ENCODE measurements at regions not wholly inside any gene's neighbourhood (a gene's known extent, or its start where the extent isn't known, plus 50 kb on each side); places are given as distances from the start of the nearest gene placed in this dataset.

DNA sequence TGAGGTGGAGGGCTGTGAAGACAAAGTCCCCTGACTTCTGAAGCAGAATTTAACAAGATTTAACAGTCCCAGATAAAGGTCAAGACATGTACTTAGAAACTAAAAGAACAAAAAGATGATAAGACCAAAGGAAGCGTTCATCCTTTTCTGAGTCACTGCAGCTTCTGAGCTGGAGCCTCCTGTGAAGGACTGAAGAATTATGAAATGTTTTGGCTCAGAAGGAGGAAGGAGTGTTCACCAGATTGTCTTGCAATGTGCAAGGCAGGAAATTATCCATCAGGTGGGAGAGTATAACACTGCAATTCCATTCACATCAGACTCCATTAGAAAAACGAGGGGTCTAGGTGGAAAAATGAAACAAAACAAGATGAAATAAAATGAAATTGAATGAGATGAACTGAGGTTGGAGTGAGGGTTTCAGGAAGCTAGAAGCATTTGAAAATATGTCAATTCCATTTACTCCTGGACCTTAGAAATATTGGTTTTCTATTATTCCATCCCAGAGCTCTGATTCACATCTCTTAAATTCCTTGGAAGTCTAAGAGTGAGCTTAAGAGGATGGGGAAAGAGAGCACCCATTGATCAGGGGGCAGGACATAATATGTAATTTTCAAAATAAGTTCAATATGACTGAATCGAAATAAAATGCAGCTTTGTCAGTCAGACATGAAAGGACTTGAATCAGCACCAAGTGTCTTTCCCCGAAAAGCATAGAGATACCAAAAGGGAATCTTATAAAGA is 186.1 kb upstream of the LNX1 start:
- no peak for DNase-seq (ENCODE audit: low read depth)

DNA sequence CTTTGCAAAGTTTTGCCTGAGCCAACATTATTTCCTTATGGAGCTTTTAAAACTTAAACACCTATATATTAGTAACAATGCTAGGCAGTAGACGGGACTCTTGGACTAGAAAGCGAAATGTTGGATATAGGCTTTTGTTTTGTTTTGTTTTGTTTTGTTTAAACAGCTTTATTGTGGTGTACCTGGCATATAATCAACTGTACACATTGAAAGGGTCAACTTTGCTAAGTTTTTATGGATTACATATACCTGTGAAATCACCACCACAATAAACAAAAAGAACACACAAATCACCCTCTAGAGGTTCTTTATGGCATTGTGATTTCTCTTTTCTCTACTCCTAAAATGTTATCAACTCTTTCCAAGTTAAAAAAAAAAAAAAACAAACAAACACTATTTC is 184.9 kb upstream of the LNX1 start:
- DNase-seq (ENCODE audit: low read depth): no peak

DNA sequence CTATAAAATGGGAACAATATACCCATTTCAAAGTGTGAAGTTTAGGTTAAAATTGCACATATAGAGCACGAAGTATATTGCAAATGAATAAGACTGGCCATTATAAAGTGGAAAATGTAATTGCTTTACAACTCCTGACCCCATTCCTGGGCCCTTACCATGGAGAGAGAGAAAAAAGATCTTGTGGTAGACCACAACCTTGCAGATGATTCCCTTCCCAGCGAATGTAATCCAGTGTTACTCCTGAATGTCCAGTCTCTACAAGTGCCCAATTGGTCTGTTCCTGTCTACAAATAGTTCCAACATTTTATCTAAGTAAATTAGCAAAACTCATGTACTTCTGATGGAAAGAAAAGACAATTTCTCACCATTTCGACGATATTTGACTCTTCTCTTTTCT is 184.1 kb upstream of the LNX1 start:
- DNase-seq (ENCODE audit: low read depth): no peak

DNA sequence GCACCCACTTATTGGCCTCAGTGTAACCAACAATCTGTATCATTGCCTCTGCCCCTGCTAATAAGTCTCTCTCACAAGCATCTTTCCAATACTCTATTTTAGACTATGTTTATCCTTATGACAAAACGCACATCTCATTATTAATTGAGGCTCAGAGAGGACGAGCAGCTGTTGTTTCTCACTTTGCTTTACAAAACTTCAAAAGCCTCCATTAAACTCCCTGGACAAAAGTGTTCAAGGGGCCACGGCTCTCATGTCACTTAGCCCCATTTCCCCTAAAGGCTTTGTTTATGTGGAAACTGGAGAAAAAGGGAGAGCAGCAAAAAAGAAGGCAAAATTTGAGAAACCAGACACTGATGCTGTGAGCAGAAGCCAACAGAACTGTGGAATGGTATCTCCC is 180.0 kb upstream of the LNX1 start:
- DNase-seq (ENCODE audit: low read depth): no peak

DNA sequence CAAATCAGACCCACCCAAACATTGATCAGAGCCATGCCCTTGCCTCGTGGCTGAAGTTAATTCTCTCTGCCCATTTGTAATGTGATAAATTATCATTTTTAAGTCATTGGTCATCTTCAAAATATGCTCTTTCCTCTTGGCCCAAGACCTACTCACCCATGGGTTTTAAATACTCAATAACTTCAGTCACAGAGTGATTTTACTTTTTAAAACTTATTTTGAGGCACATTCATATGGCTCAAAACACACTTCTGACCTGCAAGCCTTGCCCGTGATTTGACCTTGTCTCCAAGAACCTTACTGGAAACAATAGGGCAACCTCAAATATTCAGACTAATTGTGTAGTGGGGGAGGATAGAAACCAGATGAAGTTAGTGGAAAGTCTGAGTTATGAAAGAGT is 176.2 kb upstream of the LNX1 start:
- no peak for DNase-seq (ENCODE audit: low read depth)

DNA sequence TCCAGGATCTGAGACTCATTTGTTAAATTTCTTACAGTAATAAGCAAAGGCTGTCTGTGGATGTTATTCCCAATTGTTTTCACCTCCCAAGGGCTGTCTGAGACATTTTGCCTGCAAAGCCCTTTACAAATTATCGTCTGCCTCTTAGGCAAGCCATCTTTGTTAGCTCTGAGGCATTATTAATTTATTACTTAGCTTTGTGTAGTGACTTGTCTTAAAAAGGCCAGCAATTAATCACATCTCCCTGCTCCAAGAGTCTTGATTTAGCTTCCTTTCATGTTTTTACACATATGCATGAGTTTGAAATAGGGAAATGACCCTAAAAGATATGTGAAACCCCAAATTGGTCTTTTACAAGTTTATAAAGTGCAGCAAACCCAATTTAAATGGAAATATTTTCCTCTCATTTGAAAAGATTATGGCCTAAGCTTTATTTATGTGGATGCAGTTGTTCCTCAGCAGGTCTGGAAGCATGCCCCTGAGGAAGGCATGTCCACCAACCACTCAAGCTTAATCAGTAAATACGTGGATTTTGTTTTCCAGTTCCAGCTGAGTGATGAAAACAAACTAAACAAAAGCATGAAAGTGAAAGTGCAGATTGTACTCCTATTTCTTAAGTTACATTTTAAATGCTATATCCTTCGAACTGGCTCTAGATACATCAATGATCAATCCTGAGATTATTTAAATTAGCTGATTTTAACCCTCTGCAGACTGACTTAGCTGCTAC is 173.6 kb upstream of the LNX1 start:
- DNase-seq (ENCODE audit: low read depth): no peak

DNA sequence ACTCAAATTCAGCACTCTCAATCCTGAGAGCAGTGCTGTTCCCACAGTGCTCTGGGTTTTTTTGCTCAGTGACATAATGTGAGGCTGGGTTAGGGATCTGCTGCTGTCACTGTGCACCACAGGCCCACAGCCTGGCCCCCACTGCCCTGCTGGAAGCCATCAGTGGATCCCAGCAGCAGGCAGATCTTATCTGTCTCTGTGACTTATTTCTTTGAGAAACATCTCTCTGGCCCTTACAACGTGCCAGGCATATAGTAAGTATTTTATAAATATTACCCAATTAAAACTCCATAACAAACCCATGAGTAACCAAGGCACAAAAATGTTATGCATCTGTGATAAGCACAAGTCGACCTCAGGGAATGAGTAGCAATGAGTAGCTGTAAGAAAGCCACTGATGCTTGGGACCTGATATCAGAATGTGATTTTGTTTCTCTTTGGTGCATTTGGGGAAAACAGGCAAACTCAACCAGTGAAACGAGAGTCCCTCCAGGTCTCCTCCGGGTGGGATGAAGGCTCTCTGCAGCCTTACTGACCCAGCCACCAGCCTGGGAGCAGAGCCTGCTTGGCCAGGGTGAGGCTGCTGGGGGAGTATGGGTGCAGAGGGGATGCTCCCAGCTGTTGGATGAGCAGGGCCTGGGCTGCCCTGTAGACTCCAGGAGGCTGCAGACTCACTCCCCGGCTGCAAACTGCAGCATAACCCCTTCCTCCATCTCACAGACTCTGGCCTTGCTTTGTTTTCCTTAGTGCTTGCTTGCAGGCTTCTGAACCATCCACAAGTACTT is 172.7 kb upstream of the LNX1 start:
- DNase-seq (ENCODE audit: low read depth): peak; percentile 1

DNA sequence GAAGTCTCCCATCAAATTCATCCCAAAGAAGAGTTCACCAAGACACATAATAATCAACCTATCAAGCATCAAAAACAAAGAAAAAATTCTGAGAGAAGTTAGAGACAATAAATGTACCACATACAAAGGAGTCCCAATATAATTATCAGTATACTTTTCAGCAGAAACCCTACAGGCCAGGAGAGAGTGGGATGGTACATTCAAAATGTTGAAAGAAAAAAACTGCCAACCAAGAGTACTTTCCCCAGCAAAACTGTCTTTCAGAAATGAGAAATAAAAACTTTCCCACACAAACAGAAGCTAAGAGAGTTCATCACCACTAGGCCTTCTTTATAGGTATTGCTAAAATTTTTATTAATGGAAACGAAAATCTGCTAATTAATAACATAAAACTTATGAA is 164.4 kb upstream of the LNX1 start:
- no peak for DNase-seq (ENCODE audit: low read depth)

DNA sequence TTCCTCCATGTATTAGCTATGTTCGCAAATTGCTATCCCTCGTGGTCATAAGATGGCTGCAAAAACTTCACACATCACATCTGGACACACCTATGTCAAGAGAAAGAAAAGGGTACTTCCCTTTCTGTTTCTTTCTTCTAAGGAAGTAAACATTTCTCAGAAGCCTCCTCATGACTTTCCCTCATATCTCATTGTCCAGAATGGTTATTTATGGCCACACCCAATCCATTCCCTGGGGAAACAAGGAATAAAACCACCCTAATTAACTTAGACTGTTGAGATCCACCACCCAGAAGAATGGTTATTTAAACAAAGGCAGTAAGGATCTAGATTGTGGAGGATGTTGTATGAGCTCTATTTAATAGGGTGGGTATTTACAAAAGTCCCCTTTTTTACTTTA is 160.8 kb upstream of the LNX1 start:
- DNase-seq (ENCODE audit: low read depth): no peak

DNA sequence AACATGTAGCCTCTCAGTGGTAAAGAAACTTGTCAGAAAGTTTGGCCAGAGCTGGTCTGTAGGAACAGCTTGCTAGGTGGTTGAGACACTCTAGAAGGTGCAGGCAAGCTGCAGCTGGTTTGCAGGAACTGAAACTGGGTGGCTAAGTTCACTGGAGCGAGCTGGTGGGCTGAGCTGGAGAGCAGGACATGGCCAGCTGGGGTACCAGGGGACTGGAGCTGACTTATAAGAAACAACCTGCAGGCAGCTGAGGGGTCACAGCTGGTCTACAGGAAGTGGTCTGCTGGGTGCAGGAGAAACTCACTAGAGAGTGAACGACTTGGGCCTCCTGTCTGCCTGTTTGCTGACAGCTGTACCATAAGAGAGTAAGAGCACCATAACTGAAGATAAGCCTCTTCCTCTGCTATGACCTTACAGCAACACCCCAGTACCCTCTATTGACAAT is 157.1 kb upstream of the LNX1 start:
- DNase-seq (ENCODE audit: low read depth): no peak

DNA sequence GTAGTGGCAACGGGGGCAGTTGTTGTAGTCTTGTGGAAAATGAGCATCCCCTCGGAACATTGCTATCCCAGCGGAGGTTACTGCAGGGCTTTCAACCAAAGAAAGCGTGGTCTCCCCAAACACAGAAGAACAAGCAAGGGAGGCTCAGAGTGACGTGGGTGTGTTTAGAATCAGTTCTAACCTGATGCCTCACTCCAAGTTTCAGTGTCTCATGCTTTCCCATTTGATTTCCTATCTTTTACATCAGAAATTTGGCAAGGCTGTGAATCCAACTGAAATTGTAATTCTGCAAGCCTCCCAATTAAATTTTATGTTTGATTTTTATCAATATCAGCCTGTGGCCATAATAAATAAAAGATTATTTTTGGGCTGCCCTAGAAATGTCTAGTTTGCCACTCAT is 156.1 kb upstream of the LNX1 start:
- no peak for DNase-seq (ENCODE audit: low read depth)

DNA sequence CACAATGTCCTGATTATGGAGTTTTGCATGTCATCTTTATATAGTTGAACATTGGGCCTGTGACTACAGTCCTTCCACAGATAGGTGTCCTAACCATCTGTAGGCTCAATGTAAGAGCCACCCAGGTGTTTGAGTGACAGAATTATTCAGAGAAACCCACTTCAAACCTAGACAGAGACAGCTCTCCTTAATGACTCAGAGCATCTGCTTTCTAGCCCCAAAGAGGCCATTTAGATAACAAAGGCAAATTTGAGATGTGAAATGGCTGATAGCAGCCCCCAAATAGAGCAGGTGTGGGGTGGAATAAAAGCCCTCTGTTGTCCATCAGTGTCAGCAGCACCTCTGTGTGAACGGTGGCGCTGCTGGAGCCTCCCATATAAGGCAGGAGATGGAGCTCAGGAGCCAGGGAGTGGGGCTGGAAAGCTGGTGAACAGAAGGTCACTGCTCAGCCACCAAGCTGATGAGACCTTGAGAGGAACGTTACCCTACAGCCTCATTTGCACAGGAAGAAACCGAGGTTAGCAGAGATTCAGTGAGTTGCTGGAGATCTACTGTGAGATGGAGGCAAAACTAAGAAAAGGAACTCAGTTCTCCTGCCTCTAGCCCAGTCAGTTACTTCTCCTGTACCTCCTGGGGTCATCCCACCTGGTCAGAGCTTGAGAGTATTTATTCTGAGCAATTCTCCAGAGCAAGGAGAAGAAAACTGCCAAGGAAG is 153.3 kb upstream of the LNX1 start:
- DNase-seq (ENCODE audit: low read depth): no peak

DNA sequence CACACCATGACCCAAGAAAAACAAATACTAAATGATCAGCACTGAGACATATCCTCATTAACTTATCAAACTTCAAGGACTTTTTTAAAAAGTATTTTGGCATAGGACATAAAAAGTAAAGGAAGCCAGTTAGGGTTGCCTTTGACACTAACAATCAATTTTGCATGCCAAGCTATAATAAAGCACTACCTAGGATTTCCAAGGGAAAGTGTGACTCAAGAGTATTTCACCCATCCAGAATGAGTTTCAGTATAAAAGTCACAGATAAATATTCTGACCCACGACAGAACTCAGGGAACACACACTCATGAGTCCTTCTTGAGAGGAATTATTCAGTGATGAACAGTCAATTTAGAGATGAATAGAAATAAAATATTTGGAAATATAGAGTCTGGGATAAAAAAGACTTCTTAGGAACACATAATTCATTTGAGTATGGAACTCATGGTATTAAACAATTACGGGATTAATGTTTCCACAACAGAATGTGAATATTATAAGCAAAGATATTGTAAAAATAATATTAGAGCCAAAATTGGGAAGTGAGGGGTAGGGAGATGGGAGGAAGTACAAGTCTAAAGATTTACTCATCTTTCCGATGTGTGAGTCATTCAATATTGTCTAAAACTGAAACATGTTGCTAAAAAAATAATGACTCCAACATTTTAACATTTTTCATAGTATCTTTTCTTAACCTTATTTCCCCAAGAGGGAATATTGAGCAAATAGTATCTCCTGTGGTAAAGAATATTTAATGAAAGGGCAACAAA is 143.5 kb upstream of the LNX1 start:
- no peak for DNase-seq (ENCODE audit: low read depth)

DNA sequence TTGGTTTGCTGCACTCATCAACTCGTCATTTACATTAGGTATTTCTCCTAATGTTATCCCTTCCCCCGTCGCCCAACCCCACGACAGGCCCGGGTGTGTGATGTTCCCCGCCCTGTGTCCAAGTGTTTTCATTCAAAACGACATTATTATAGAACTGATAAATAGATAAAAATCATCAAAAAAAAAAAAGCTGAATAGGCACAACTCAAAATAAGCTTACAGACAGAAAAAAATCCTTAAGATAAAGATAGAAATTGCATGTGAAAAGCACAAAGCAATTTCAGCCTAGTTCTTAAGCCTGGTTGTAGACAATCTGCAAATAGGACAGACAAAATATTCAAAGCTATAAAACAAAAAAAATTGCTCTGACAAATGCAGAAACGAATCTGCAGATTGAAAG is 142.9 kb upstream of the LNX1 start:
- DNase-seq (ENCODE audit: low read depth): no peak

DNA sequence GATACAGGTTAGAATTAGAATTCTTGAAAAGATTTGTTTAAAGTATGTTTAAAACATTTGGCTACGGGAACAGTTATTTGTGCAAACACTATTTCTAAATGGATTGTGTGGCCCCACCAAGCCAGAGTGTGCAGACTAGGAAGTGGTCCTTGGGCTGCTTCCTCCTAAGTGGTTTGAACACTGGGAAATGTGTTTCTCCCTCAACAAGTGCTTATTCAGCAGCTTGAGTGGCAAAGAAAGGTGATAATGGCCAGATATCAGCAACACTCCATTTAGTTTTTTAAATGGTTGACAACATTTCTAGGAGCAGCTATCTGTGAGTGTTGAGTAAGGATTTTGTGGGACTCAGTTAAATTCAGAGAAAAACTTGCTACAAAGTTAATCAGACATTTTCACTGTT is 141.4 kb upstream of the LNX1 start:
- no peak for DNase-seq (ENCODE audit: low read depth)

DNA sequence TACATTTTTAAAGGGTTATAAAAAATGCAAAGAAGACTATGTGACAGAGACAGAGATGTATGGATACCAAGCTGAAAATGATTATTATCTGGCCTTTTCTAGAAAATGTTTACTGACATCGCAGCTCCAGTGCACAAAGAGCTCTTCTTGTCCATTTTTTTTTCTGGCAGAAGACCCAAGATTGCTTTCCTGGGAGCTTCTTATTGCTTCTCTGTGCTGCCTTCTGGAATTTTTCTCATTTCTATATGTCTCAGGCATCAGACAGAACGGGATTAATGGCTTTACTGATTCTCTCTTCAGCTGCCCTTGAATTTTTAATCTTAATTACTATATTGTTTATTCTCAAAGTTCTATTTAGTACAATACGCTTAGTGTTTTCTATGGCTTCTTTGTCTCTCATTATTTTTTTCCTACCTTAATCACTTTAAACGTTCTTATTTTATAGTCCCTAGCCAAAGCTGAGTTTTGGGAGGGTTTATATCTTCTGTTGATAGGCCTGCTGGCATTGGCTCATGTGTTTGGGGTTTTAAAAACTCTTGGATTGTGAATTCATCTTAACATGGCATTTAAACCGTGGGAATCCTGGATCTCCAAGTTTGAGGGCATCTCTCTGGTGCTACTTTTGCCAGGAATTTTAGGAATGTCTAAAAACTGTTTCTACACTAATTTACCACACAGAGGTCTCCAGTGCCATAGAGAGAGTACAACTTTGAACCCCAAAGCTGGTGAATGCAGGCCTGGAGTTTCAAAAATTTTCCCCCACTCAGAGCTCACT is 138.9 kb upstream of the LNX1 start:
- no peak for DNase-seq (ENCODE audit: low read depth)

DNA sequence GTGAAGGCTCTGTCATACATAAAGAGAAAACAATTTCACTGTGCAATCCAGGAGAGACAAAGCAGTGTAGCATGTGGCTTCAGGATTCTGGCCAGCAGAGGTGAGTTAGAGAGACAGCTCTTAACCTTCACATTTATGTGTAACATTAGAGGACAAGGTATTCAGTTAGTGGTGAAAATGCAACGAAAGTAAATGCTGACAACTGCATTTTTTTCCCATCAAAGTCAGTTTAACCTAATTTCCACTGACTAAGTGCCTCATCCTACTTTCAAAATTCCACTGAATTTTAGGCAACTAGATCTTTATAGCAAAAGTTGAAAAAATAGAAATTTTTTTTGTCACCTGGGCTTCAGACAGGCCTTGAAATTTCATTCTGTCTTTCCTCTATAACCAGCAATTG is 130.8 kb upstream of the LNX1 start:
- DNase-seq (ENCODE audit: low read depth): no peak

DNA sequence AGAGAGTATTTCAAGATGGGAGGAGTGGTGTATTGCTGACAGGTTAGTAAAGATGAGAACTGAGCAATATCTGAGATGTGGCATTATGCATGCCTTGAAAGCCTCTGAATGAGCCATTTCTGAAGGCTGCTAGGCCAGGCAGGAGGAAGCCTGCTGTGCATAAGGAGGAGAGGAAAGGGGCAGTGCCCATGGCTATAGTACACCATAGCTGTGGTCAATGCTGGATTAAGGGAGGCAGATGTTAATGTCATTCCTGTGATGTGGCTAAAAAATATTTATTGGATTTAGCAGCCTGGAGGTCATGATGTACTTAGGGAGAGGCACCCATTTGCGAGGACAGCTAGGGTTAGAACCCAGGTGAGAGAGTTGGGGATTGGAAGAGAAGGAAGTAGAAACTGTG is 130.0 kb upstream of the LNX1 start:
- DNase-seq (ENCODE audit: low read depth): no peak

DNA sequence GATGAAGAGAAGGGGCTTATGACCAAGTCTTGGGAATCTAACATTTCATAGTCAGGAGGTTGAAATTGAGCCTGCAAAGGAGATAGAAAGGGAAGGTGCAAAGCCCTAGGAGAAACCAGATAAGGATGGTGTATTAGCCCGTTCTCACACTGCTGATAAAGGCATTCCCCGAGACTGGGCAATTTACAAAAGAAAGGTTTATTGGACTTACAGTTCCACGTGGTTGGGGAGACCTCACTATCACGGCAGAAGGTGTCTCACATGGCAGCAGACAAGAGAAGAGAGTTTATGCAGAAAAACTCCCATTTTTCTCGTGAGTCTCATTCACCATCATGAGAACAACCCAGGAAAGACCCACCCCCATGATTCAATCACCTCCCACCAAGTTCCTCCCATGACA is 129.5 kb upstream of the LNX1 start:
- no peak for DNase-seq (ENCODE audit: low read depth)

DNA sequence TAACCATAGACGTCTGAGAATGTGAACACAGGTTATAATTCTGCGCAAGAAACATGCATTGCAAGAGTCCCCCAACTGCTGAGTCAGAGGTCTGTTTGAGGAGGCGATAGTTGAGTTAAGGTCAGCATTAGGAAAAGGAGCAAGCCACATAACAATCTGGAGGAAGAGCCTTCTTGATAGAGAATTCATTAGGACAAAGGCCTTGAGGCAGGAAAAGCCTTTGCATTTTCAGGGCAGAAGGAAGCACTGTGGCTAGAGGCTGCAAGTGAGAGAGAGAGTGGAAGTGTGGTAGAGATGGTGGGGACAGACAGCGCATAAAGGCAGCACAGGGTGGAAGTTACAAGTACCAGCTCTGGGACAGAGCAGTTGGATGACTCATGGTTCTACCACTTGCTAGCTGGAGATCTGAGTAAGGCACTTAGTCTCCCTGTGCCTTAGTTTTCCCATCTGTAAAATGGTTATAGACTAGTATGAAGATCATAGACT is 125.8 kb upstream of the LNX1 start:
- no peak for DNase-seq (ENCODE audit: low read depth)

Measured in Daoy (cell line).